C1 segment of cervical spinal cord (tissue), 14 donors: ENCODE measurements at regions not wholly inside any gene's neighbourhood (a gene's known extent, or its start where the extent isn't known, plus 50 kb on each side); places are given as distances from the start of the nearest gene placed in this dataset.
"Not testable (repeated sequence)": the region's sequence is repeated elsewhere in the genome, so short reads cannot be mapped to it uniquely, and the experiment has no call there.

Experiments
- DNase-seq, 14 donors: peaks; one replicate each; lab custom pipeline; 2025; lab: John Stamatoyannopoulos, UW

- DNase-seq: no peak
Observed at GRCh38 chr6:84635081-84635761, 129.2 kb downstream of the TBX18 start.

- no peak for DNase-seq
Observed at GRCh38 chr6:84633771-84634170, 130.6 kb downstream of the TBX18 start.

- not testable (repeated sequence) for DNase-seq
Observed at GRCh38 chr6:84626527-84626926, 137.9 kb downstream of the TBX18 start.

- DNase-seq: no peak
Observed at GRCh38 chr6:84625506-84625905, 138.9 kb downstream of the TBX18 start.

GRCh38 chr6:84623956-84624680, 140.3 kb downstream of the TBX18 start:
- DNase-seq: no peak

GRCh38 chr6:84618836-84619235, 145.6 kb downstream of the TBX18 start:
- DNase-seq: no peak

GRCh38 chr6:84618046-84618752, 146.2 kb downstream of the TBX18 start:
- DNase-seq: no peak

- DNase-seq: no peak
Observed at GRCh38 chr6:84615987-84616386, 148.4 kb downstream of the TBX18 start.

GRCh38 chr6:84615113-84615850, 149.1 kb downstream of the TBX18 start:
- no peak for DNase-seq

GRCh38 chr6:84606860-84607259, 157.5 kb downstream of the TBX18 start:
- DNase-seq: no peak

- DNase-seq: no peak
Observed at GRCh38 chr6:84605298-84605697, 159.1 kb downstream of the TBX18 start.

- DNase-seq: no peak
Observed at GRCh38 chr6:84601366-84601765, 163.0 kb downstream of the TBX18 start.

- DNase-seq: no peak
Observed at GRCh38 chr6:84599991-84600390, 164.4 kb downstream of the TBX18 start.

GRCh38 chr6:84597238-84597875, 167.0 kb downstream of the TBX18 start:
- no peak for DNase-seq

- DNase-seq: no peak
Observed at GRCh38 chr6:84596488-84596887, 167.9 kb downstream of the TBX18 start.

- DNase-seq: no peak
Observed at GRCh38 chr6:84588697-84589080, 175.7 kb downstream of the TBX18 start.

GRCh38 chr6:84587994-84588696, 176.3 kb downstream of the TBX18 start:
- DNase-seq: not testable (repeated sequence)

- not testable (repeated sequence) for DNase-seq
Observed at GRCh38 chr6:84587202-84587940, 177.0 kb downstream of the TBX18 start.

GRCh38 chr6:84583784-84584183, 180.6 kb downstream of the TBX18 start:
- no peak for DNase-seq

- DNase-seq: no peak
Observed at GRCh38 chr6:84582997-84583396, 181.4 kb downstream of the TBX18 start.
